HG02642 (cell line): ENCODE measurements at regions not wholly inside any gene's neighbourhood (a gene's known extent, or its start where the extent isn't known, plus 50 kb on each side); places are given as distances from the start of the nearest gene placed in this dataset.
"Not testable (repeated sequence)": the region's sequence is repeated elsewhere in the genome, so short reads cannot be mapped to it uniquely, and the experiment has no call there.

Experiments used
- ATAC-seq: cut with Tn5 transposase; IDR thresholded peaks from one replicate; pipeline ENCODE4 v1.9.1; 2021; ENCODE audit warnings: mild to moderate bottlenecking; ENCODE audit not compliant: unreplicated experiment, poor library complexity

DNA sequence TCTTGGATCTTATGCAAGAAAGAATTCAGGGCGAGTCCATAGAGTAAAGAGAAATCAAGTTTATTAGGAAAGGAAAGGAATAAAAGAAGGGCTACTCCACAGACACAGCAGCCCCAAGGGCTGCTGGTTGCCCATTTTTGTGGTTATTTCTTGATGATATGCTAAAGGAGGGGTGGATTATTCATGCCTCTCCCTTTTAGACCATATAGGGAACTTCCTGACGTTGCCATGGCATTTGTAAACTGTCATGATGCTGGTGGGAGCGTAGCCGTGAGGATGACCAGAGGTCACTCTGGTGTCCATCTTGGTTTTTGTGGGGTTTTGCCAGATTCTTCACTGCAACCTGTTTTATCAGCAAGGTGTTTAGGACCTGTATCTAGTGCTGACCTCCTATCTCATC, 115.4 kb upstream of the CARD11 start:
- no peak for ATAC-seq

DNA sequence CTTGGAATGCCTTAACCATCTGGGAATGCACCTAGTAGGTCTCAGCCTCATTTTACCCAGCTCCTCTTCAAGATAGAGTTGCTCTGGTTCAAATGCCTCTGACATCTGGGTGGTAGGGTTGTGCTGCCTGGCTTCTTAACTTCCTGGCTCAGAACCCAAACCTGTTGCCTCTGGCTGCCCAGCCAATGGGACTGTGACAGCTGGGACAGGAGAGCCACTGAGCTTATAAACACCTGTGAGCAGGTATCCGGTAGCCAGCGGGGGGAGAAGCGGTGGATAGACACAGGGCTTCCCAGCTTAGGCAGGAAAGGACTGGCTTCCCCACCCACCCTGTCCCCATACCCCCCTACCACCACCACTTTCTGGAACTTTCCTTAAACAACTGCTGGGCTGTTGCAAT, 115.8 kb upstream of the CARD11 start:
- no peak for ATAC-seq

DNA sequence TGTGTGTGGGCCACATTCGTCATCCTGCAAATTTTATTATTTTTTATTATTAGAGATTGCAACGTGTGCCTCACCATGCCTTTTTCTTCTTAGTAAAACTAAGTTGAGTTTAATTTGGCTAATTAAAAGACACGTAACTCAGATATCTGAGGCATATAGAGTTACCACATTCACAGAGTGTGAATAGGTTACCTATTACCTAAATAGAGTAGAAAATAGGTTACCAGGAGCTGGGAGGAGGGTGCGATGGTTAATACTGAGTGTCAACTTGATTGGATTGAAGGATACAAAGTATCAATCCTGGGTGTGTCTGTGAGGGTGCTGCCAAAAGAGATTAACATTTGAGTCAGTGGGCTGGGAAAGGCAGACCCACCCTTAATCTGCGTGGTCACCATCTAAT, 116.3 kb upstream of the CARD11 start:
- not testable (repeated sequence) for ATAC-seq

DNA sequence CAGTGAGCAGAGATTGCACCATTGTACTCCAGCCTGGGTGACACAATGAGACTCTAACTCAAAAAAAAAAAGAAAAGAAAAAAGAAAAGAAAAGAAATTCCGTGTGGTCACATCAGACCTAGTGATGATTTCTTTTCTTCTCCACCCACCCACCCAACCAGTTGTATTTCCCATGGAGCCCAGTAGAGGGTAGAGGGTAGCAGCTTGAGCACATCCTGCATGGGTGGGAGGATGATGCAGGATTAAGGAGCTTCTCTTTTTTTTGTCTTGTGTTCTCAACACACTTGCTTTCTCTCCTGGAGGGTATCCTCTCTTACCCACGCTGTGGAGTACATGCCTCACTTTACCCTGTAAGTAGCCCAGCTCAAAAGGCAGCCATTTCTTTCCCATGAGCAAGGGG, 118.6 kb upstream of the CARD11 start:
- ATAC-seq: no peak

DNA sequence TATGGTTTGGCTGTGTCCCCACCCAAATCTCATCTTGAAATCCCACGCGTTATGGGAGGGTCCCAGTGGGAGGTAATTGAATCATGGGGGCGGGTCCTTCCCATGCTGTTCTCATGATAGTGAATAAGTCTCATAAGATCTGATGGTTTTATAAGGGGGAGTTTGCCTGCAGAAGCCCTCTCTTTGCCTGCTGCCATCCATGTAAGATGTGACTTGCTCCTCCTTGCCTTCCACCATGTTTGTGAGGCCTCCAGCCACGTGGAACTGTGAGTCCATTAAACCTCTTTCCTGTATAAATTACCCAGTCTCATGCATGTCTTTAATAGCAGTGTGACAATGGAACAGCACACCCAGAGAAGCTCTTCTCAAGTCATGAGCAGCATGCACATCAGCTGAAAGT, 119.1 kb upstream of the CARD11 start:
- ATAC-seq: not testable (repeated sequence)

DNA sequence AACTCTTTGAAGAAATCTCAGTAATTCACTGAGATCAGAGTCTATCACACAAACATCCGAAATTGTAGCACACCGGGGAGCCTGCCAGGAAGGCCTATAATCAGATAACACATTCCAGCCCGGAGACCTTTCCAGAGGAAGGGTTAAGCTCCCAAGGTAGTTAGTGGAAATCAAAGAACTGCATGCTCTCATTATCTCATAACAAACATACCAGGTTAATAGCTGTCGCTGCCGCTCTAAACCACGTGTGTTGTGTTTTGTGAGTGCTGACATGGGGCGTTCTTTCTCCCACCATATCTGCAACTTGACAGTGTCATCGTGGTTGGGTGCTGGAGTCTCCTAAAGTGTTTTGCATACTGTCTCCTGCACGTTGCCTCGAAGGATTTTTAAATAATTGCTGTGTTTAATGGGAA, 120.7 kb upstream of the CARD11 start:
- ATAC-seq: no peak

DNA sequence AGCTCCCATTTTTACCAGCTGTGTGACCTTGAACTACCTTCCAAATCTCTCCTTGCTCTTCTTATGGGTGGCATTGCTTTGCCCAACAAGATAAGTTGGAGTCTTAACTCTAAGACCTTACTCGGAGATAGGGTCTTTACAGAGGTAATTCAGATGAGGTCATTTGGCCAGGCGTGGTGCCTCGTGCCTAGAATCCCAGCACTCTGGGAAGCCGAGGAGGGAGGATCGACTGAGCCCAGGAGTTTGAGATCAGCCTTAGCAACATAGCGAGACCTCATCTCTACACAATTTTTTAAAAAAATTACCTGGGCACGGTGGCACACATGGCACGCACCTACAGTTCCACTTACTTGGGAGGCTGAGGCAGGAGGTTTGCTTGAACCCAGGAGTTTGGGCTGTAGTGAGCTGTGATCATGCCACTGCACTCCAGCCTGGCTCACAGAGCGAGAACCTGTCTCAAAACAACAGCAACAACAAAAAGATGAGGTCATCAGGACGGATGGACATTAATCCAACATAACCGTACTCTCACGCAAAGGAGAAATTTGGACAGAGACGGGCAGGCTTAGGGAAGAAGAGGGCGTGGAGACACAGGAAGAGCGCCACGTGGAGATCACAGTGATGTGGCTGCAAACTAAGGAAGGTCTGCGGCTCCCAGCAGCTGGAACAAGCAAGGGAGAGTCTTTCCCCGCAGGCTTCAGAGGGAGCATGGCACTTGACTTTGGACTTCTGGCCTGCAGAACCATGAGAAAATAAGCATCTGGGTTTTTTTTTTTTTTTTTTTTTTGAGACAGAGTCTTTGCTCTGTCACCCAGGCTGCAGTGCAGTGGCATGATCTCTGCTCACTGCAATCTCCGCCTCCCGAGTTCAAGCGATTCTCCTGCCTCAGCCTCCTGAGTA, 122.3 kb upstream of the CARD11 start:
- no peak for ATAC-seq

DNA sequence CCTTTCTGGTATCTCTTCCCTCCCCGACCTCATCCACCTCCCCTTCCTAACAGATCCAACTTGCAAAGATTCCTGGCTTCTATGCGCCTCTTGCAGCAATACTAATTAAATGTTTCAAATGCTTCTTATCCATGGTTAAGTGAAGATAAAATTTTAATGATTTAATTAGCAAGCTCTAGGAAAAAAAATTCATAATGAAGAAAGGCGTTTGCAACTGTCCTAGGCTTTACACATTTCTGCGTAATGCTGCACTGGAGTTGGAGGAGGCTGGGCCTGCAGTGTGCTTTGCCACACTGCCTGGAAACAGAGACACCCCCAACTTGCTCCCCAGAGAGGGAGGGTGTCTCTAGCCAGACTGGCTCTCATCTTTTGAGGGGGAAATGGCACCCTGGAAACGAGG, 123.9 kb upstream of the CARD11 start:
- no peak for ATAC-seq

DNA sequence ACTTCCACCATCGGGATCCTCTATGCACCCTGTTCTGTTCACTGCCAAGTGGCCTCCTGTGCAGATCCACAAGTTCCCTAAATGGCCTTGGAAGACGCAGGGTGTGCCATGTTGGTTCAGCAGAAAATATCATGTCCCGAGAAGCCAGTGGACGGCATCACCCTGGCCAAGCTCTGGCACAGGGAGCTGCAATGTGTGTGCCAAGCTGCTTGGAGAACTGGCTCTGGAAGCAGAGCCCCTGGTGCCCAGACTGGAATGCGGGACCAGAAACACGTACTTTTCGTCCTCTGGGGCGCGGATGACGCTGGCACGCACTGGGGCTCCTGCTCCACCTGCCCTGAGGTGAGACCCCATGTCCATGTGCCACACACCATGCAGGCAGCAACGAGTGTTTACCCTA, 124.7 kb upstream of the CARD11 start:
- ATAC-seq: no peak

DNA sequence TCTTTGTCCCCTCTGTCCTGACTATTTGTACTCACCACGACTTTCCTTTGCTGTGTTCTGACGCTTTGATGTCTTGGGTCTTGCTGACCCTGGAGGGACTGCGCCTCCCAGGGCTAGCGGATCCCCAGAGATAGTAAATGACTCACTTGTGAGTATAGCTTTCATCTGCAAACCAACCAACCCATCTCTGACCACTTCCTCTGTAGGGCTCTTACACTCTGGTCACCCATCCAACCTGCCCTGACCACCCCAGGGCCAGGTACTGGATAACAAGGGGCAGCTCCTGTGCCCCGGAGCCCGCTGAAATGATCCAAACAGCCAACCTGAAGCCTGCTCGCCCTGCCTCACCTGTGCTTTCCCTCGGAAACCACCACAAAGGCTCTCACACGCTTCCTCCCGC, 125.2 kb upstream of the CARD11 start:
- ATAC-seq: no peak

DNA sequence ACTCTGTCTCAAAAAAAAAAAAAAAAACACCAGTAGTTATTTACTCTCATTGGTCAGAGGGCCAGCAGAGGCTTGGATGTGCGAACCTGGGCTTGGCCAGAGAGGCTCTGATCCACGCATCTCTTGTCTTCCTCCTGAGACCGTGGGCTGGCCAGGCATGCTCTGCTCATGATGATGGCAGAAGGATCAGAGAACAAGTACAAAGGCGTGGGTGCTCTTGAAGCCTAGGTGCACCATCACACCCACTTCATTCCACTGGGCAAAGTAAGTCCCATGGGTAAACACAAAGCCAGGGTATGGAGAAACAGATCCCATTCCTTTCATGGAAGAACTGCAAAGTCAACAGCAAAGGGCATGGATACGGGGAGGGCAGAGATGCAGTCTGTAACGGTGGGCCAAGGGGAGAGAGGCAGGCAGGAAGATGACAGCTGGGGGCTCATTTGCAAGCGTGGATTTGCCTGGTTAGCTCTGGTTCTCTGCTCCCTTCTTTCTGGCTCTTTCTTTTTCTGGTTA, 128.2 kb upstream of the SDK1 start:
- ATAC-seq: no peak

DNA sequence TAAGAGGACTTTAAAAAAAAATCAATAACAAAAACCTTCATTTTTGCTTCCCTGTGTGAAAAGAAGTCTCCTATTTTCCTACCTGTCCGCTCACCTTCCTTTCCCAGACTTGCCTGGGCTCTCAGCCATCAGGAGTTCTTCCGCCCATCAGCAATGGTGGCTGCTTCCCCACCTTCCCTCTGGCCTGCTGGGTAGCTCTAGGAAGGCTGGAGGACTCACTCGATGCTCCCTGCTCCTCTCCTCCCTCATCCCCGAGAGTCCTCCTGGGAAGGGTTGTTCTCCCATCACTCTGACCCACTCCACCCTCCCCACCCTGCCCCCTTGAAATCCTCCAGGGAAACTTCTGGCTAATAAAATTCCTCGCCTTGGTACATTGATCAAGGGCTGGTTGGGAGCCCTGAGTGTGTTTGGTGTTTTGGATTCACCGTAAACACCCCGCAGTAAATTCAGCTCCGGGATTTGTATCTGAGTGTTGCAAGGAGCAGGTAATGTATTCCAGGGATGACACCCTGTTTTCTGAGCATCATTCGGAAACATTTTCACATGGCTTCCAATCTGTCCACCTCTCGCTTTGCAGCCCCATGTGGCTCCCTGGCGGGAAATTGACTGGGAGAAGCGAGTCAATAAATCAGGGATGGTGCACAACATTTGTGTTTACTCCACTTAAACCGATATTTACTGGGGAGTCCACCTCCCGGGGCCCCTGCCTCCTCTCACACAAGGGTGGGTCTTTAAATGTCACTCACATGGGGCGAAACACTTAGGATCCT, 126.4 kb upstream of the SDK1 start:
- ATAC-seq: no peak

DNA sequence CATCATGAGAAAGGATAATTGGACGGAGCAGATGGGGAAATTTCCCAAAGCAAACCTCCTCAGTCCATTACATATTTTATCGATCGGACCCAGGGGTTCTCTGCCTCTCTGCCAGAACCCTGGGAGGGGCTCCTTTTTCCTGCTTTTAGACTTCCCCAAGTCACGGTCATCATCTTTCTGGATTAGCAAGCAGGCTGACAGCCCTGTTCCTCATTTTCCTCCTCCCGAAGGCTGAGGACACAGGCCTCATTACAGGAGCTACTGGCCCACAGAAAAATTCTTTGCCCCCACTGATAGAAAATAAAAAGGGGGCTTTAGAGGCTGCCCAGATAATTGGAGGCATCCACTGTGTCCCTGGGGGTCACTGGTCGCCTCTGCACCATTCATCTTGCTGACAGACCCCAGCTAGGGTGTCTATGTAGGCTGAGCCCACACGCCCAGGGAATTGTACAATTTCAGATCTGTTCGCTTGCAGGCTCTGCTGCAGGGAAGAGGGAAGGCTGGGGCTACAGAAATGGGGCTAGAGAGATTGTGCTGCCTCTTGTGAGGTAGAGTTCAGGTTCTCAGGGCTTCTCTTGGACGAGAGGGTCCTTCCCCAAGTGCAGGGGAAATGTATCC, 125.7 kb upstream of the SDK1 start:
- ATAC-seq: no peak

DNA sequence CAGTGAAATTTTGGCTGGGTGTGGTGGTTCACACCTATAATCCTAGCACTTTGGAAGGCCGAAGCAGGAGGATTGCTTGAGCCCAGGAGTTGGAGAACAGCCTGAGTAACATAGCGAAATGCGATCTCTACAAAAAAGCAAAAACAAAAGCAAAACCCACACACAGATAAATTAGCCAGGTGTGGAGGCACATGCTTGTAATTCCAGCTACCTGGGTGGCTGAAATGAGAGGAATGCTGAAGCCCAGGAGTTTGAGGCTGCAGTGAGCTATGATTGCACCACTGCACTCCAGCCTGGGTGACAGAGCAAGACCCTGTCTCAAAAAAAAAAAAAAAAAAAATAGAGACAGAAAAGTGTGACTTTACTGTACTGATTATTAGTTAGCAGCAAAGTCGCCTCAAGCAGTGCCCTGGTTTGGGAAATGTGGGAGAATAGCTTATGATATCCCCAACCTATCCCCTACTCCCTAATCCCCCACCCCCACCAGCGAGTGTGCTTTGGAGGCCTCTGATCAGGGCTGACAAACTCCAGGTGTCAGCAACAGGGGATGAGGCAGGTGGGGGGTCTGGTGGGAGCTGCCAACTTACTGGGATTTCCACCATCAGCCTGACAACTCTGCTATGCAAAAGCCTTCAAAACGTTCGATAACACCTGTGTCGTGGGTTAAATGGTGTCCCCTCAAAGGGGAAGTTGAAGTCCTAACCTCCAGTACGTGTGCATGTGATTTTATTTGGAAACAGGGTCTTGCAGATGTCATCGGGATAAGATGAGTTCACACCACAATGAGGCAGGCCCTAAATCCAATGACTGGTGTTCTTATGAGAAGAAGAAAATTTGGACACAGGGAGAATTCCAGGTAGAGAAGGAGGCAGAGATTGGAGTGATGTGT, 124.7 kb upstream of the SDK1 start:
- ATAC-seq: no peak

DNA sequence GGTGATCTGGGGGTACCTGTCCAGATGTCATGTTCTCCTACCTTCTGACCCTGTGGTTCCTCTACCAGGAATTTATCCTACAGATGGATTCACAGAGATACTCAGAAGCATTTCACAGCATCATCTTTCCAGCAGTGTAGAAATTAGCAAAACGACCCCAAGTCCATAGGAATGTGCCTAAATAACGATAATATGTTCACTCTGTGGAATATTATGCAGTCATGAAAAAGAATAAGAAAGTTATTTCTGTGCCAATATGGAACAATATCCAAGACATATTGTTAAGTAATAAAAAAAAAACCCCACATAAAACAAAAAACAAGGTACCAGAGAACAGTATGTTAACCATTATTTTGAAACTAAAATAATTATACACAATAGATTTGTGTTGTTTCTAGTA, 123.8 kb upstream of the SDK1 start:
- no peak for ATAC-seq

DNA sequence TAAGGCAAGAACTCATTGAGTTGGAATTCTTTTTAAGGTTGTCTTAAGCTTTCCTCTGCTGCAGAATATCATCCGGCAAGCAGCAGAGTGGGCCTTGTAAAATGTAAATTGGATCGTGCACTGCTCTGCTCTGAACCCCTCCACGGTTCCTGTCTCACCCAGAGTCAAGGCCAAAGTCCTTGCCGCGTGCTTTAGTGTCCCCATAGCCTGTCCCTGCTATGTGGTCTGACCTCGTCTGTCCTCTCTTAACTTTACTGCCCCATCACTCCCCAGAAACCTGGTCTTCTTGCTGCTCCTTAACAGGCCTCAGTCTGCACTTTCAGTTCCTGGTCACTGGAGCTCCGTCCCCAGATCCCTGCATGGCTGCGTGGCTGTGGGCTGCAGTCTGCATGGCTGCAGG, 121.6 kb upstream of the SDK1 start:
- no peak for ATAC-seq

DNA sequence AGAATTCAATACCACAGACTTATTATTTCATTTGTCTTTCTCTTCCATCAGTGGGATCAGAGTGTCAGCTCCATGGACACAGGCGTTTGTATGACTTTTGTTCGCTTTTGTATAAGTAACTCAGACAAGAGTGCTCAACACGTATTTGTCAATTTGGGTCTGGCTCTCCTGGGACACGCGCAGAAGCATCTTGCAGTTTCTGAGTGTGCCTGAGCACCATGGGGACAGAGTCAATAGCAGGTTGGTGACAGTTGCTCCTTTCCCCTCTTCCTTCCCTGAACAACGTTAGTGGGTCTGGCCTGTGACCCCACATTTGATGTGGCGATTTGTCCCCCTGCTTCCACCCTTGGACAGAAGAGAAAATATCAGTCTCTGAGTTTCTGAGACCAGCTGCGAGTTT, 120.4 kb upstream of the SDK1 start:
- ATAC-seq: no peak

DNA sequence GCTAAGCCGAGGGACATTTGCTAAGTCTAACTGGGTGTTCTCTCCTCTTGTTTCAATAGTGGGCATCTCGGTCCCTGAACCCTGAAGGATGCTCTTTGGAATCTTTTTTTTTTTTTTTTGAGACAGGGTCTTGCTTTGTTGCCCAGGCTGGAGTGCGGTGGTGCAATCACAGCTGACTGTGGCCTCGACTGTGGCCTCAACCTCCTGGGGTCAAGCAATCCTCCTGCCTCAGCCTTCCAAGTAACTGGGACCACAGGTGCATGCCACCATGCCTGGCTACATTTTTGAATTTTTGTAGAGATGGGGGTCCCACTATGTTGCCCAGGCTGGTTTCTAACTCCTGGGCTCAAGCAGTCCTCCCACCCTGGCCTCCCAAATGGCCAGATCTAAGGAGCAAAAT, 119.0 kb upstream of the SDK1 start:
- ATAC-seq: not testable (repeated sequence)

DNA sequence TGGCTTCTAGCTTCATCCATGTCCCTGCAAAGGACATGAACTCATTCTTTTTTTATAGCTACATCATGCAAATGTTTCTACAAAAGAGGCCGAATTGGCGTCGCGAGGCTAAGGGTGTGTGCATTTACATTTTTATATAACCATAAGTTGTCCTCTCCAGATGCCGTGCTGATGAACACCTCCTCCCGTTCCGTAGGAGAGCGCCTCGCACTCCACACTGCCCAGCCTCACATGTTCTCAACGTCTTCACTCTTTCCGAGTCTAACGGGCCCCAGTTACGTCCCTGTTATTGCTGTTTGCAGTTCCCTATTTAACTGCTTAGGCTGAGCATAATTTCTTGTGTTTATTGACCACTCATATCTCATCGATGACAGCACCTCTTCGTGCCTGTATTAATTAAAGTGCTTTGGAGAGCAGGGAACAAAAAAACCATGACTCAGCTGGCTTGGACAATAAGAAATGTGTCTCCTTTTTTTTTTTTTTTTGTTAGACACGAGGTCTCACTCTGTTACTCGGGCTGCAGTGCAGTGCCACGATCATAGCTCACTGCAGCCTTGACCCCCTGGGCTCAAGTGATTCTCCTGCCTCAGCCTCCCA, 113.5 kb upstream of the SDK1 start:
- no peak for ATAC-seq

DNA sequence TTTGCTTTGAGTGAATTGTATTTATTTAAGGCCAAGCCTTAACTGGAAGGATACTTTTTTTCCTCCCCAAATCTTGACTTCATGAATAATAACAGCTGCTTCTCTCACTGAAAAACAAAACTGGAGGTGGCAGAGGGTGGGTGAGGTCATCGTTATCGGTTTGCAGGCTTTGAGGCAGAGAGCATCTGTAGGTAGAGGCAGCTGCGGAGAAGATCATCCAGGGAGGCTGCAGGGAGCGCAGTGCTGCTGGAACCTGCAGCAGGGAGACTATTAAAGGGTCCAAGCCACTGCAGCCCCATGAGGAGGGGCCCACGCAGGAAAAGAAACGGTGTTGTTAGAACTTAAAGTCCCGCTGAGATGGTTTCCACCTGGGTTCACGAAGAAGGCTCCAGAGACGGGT, 112.1 kb upstream of the SDK1 start:
- ATAC-seq: no peak
